Neural cell (in vitro differentiated cells): ENCODE measurements at regions not wholly inside any gene's neighbourhood (a gene's known extent, or its start where the extent isn't known, plus 50 kb on each side); places are given as distances from the start of the nearest gene placed in this dataset.
"Not testable (repeated sequence)": the region's sequence is repeated elsewhere in the genome, so short reads cannot be mapped to it uniquely, and the experiment has no call there.

ENCODE experiments used
- H2AFZ ChIP-seq: fragments of 200-600, 300-800 bp; sonication (generic), shearing (Covaris generic); 2 replicates; pipeline ENCODE4 v1.6.0; 2014; ENCODE audit warnings: low read depth, mild to moderate bottlenecking, antibody characterized with exemption, low read length, moderate library complexity
- H3F3A ChIP-seq: fragments of 200-600 bp; shearing (Covaris generic); 2 replicates; pipeline ENCODE4 v1.6.1; 2016; ENCODE audit warnings: mild to moderate bottlenecking, moderate library complexity, mixed read lengths, antibody characterized with exemption, low read length; ENCODE audit not compliant: insufficient read depth, poor library complexity, severe bottlenecking
- H3K27ac ChIP-seq: fragments of 200-600, 300-800 bp; sonication (generic), shearing (Covaris generic); 2 replicates; pipeline ENCODE4 v1.5.1; 2014; ENCODE audit warnings: mild to moderate bottlenecking, low read length, moderate library complexity
- H3K27me3 ChIP-seq: fragments of 300-800, 200-600 bp; sonication (generic), shearing (Covaris generic); 2 replicates; pipeline ENCODE4 v1.6.0; 2014; ENCODE audit warnings: mild to moderate bottlenecking, low read depth, low read length, moderate library complexity; ENCODE audit not compliant: insufficient read depth
- H3K36me3 ChIP-seq: fragments of 300-800, 200-600 bp; sonication (generic), shearing (Covaris generic); 2 replicates; pipeline ENCODE4 v1.5.1; 2014; ENCODE audit warnings: mild to moderate bottlenecking, antibody characterized with exemption, low read length, moderate library complexity; ENCODE audit not compliant: insufficient read depth
- H3K4me2 ChIP-seq: fragments of 300-800, 200-600 bp; sonication (generic), shearing (Covaris generic); 2 replicates; pipeline ENCODE4 v1.6.0; 2014; ENCODE audit warnings: mild to moderate bottlenecking, low read length
- H3K4me3 ChIP-seq: fragments of 300-800, 200-600 bp; sonication (generic), shearing (Covaris generic); 2 replicates; pipeline ENCODE4 v1.5.1; 2014; ENCODE audit warnings: mild to moderate bottlenecking, low read length, moderate library complexity
- H3K79me2 ChIP-seq: fragments of 200-600 bp; shearing (Covaris generic); replicated peaks from 2 replicates; pipeline ENCODE4 v1.6.0; 2014; ENCODE audit warnings: mild to moderate bottlenecking, low read length, moderate library complexity; ENCODE audit not compliant: insufficient read depth
- H3K9ac ChIP-seq: fragments of 300-800, 200-600 bp; sonication (generic), shearing (Covaris generic); 2 replicates; pipeline ENCODE4 v1.6.1; 2016; ENCODE audit warnings: mild to moderate bottlenecking, low read length, mixed read lengths
- H3K9me2 ChIP-seq: fragments of 200-600 bp; shearing (Covaris generic); 2 replicates; pipeline ENCODE4 v1.6.1; 2016; ENCODE audit warnings: mild to moderate bottlenecking, low read length, mixed read lengths; ENCODE audit not compliant: insufficient read depth
- H3K9me3 ChIP-seq: fragments of 200-600, 300-800 bp; sonication (generic), shearing (Covaris generic); 2 replicates; pipeline ENCODE4 v1.6.1; 2016; ENCODE audit warnings: mild to moderate bottlenecking, mixed run types, low read length, moderate library complexity, mixed read lengths
- H4K20me1 ChIP-seq: fragments of 200-600 bp; shearing (Covaris generic); 2 replicates; pipeline ENCODE4 v1.6.1; 2016; ENCODE audit warnings: mild to moderate bottlenecking, mixed run types; ENCODE audit not compliant: insufficient read depth
- EP300 ChIP-seq: fragments of 450-650 bp; conservative IDR thresholded peaks from 2 replicates; pipeline ENCODE4 v1.6.1; 2014; ENCODE audit warnings: antibody characterized with exemption, mild to moderate bottlenecking, moderate library complexity; ENCODE audit not compliant: poor library complexity, severe bottlenecking
- EZH2 ChIP-seq: fragments of 200-600, 300-800 bp; shearing (Covaris generic), sonication (generic); IDR thresholded peaks from 2 replicates; pipeline ENCODE4 v1.6.1; 2014; ENCODE audit warnings: antibody characterized with exemption, low read length, borderline replicate concordance, mild to moderate bottlenecking; ENCODE audit not compliant: insufficient read depth, poor library complexity, severe bottlenecking
- MXI1 ChIP-seq: fragments of 450-650 bp; conservative IDR thresholded peaks from 2 replicates; pipeline ENCODE4 v1.6.1; 2014; ENCODE audit warnings: antibody characterized with exemption, mild to moderate bottlenecking; ENCODE audit not compliant: poor library complexity, severe bottlenecking
- POLR2AphosphoS5 ChIP-seq: IDR thresholded peaks from 2 replicates; pipeline ENCODE4 v1.6.1; 2012
- RAD21 ChIP-seq: fragments of 450-650 bp; conservative IDR thresholded peaks from 2 replicates; pipeline ENCODE4 v1.6.1; 2014; ENCODE audit warnings: antibody characterized with exemption, mild to moderate bottlenecking, moderate library complexity
- SMC3 ChIP-seq: fragments of 450-650 bp; conservative IDR thresholded peaks from 2 replicates; pipeline ENCODE4 v1.6.1; 2014; ENCODE audit warnings: antibody characterized with exemption, mild to moderate bottlenecking, moderate library complexity; ENCODE audit not compliant: poor library complexity
- TAF1 ChIP-seq: IDR thresholded peaks from 2 replicates; pipeline ENCODE4 v1.6.1; 2012; ENCODE audit warnings: low read depth
- TF ChIP-seq, protein P1 (sequence below): fragments of 450-650 bp; IDR thresholded peaks from 2 replicates; pipeline ENCODE4 v1.5.1; 2014; ENCODE audit warnings: antibody characterized with exemption, mild to moderate bottlenecking, moderate library complexity; ENCODE audit not compliant: poor library complexity, severe bottlenecking
- TF ChIP-seq, protein P2 (sequence below): IDR thresholded peaks from 2 replicates; pipeline ENCODE4 v1.6.1; 2012; ENCODE audit warnings: borderline replicate concordance

DNA sequence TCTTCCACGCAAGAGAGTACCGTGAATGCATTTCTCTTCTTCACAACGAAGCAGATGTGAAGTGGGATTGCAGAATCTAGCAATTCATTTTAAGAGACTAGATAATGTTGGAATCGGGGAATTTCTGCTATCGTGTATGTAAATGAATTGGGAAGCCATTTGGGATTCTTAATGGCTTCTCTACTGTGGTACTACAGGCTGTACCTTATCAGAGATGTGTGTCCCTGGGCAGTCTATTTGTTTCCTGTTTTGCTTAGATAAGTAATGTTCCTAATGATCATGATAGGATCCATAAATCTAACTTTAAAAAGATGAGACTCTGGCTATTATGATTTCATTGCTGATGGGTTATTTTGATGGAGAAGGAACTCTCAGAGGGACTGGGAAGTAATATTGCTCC lies 320.6 kb downstream of the REEP3 start:
- H3K4me3 ChIP-seq: no peak overlapping the region
- no peak overlapping the region for H2AFZ ChIP-seq
- no peak overlapping the region for H3K4me2 ChIP-seq
- H3K27ac ChIP-seq: no peak overlapping the region
- no peaks in the 10 kb centered on the region for H3K9me2 ChIP-seq
- no peak overlapping the region for H3K9ac ChIP-seq
- no peaks in the 10 kb centered on the region for H3K36me3 ChIP-seq
- no peaks in the 10 kb centered on the region for H3F3A ChIP-seq
- no peaks in the 10 kb centered on the region for H4K20me1 ChIP-seq
- H3K79me2 ChIP-seq: no peaks in the 10 kb centered on the region
- no peaks in the 10 kb centered on the region for H3K27me3 ChIP-seq
- TF ChIP-seq RAD21 (no peak), EP300 (no peak)
- TF ChIP-seq, protein P1, sequence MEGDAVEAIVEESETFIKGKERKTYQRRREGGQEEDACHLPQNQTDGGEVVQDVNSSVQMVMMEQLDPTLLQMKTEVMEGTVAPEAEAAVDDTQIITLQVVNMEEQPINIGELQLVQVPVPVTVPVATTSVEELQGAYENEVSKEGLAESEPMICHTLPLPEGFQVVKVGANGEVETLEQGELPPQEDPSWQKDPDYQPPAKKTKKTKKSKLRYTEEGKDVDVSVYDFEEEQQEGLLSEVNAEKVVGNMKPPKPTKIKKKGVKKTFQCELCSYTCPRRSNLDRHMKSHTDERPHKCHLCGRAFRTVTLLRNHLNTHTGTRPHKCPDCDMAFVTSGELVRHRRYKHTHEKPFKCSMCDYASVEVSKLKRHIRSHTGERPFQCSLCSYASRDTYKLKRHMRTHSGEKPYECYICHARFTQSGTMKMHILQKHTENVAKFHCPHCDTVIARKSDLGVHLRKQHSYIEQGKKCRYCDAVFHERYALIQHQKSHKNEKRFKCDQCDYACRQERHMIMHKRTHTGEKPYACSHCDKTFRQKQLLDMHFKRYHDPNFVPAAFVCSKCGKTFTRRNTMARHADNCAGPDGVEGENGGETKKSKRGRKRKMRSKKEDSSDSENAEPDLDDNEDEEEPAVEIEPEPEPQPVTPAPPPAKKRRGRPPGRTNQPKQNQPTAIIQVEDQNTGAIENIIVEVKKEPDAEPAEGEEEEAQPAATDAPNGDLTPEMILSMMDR: no peak
- no peaks in the 10 kb centered on the region for H3K9me3 ChIP-seq

DNA sequence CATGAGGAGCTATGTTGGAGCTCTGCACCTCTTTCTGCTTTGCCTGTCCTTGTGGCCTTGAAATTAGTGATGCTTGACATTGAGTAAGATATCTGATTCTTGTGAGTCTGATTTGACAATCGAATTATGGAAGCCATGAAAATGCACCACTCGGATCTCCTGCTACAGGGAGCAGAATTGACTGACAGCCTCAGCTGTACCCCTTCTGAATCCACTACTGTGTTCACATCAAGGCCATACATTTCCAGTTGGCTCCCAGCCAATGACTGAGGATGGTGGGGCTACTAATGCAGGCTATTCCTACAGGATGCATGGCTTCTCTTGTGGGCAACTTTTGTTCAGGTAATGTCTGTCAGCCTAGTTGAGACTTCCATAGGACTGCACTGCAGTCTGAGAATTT lies 321.9 kb downstream of the REEP3 start:
- no peaks in the 10 kb centered on the region for H3K9me2 ChIP-seq
- H3K4me2 ChIP-seq: no peak overlapping the region
- no peaks in the 10 kb centered on the region for H3K36me3 ChIP-seq
- TF ChIP-seq EP300 (no peak), TAF1 (no peak), EZH2 (no peak), RAD21 (no peak), POLR2AphosphoS5 (no peak), MXI1 (no peak), SMC3 (no peak)
- TF ChIP-seq, protein P1: no peak
- TF ChIP-seq, protein P2, sequence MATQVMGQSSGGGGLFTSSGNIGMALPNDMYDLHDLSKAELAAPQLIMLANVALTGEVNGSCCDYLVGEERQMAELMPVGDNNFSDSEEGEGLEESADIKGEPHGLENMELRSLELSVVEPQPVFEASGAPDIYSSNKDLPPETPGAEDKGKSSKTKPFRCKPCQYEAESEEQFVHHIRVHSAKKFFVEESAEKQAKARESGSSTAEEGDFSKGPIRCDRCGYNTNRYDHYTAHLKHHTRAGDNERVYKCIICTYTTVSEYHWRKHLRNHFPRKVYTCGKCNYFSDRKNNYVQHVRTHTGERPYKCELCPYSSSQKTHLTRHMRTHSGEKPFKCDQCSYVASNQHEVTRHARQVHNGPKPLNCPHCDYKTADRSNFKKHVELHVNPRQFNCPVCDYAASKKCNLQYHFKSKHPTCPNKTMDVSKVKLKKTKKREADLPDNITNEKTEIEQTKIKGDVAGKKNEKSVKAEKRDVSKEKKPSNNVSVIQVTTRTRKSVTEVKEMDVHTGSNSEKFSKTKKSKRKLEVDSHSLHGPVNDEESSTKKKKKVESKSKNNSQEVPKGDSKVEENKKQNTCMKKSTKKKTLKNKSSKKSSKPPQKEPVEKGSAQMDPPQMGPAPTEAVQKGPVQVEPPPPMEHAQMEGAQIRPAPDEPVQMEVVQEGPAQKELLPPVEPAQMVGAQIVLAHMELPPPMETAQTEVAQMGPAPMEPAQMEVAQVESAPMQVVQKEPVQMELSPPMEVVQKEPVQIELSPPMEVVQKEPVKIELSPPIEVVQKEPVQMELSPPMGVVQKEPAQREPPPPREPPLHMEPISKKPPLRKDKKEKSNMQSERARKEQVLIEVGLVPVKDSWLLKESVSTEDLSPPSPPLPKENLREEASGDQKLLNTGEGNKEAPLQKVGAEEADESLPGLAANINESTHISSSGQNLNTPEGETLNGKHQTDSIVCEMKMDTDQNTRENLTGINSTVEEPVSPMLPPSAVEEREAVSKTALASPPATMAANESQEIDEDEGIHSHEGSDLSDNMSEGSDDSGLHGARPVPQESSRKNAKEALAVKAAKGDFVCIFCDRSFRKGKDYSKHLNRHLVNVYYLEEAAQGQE: no peak
- no peak overlapping the region for H3K4me3 ChIP-seq
- no peak overlapping the region for H2AFZ ChIP-seq
- H3K27ac ChIP-seq: no peak overlapping the region
- H3K9me3 ChIP-seq: no peaks in the 10 kb centered on the region
- no peaks in the 10 kb centered on the region for H3F3A ChIP-seq
- H3K27me3 ChIP-seq: no peaks in the 10 kb centered on the region
- H4K20me1 ChIP-seq: no peaks in the 10 kb centered on the region
- H3K79me2 ChIP-seq: no peaks in the 10 kb centered on the region
- no peak overlapping the region for H3K9ac ChIP-seq

DNA sequence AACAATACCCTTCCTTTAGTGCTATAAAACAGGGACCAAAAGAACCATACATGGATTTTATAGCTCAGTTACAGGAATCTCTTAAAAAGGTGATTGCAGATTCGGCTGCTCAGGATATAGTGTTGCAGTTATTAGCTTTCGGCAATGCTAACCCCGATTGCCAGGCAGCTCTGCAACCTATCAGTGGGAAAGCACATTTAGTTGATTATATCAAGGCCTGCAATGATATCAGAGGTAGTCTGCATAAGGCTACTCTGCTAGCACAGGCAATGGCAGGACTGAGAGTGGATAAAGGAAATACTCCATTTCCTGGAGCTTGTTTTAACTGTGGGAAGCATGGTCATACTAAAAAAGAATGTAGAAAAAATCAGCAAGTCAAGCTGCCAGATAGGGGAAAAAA lies 327.7 kb downstream of the REEP3 start:
- H2AFZ ChIP-seq, H3K4me3 ChIP-seq, H3K4me2 ChIP-seq, H3K9ac ChIP-seq, H3K9me3 ChIP-seq, H3K9me2 ChIP-seq, H3K27me3 ChIP-seq, H3K36me3 ChIP-seq, H3K27ac ChIP-seq, H4K20me1 ChIP-seq, H3K79me2 ChIP-seq, H3F3A ChIP-seq: not testable (repeated sequence)
